HepG2 (cell line): ENCODE measurements at regions not wholly inside any gene's neighbourhood (a gene's known extent, or its start where the extent isn't known, plus 50 kb on each side); places are given as distances from the start of the nearest gene placed in this dataset.

Experiments
- AHR ChIP-seq: IDR thresholded peaks from 2 replicates; pipeline ENCODE4 v1.6.1; 2018; ENCODE audit warnings: missing genetic modification reagents, missing compliant biosample characterization
- EEA1 ChIP-seq: sonication (generic); formaldehyde crosslinking; IDR thresholded peaks from 2 replicates; pipeline ENCODE4 v1.5.1; 2020; ENCODE audit warnings: mild to moderate bottlenecking, missing genetic modification reagents, borderline replicate concordance
- FOXM1 ChIP-seq: sonication (generic); formaldehyde crosslinking; IDR thresholded peaks from 2 replicates; pipeline ENCODE4 v1.5.0; 2020; ENCODE audit warnings: missing genetic modification reagents
- HOXA9 ChIP-seq: sonication (generic); formaldehyde crosslinking; IDR thresholded peaks from 2 replicates; pipeline ENCODE4 v1.8.1; 2022; ENCODE audit warnings: missing genetic modification reagents, mild to moderate bottlenecking, moderate library complexity, borderline replicate concordance
- LCORL ChIP-seq, 2 experiments: fragments of 450-650 bp in 1 of 2; sonication (generic) in 1 of 2; formaldehyde crosslinking in 1 of 2; IDR thresholded peaks; 2 replicates each; pipeline versions ENCODE4 v1.5.0 to v1.6.1; 2017 to 2020; ENCODE audit warnings: antibody characterized with exemption in 1 of 2, missing genetic modification reagents in 1 of 2
- NFIC ChIP-seq: IDR thresholded peaks from 2 replicates; pipeline ENCODE4 v1.6.1; 2012; ENCODE audit warnings: mild to moderate bottlenecking, low read length, inconsistent platforms
- RARA ChIP-seq: IDR thresholded peaks from 2 replicates; pipeline ENCODE4 v1.6.1; 2016; ENCODE audit warnings: missing genetic modification reagents, missing compliant biosample characterization
- RBM39 ChIP-seq: fragments of 200-400 bp; formaldehyde crosslinking; IDR thresholded peaks from one replicate; pipeline ENCODE4 v1.6.1; 2018; ENCODE audit warnings: antibody characterized with exemption, mild to moderate bottlenecking, low read depth, low read length; ENCODE audit not compliant: poor library complexity, severe bottlenecking
- SMARCC2 ChIP-seq: fragments of 450-650 bp; IDR thresholded peaks from 2 replicates; pipeline ENCODE4 v1.6.1; 2017; ENCODE audit warnings: antibody characterized with exemption, mild to moderate bottlenecking
- TEF ChIP-seq: sonication (generic); formaldehyde crosslinking; IDR thresholded peaks from 2 replicates; pipeline ENCODE4 v1.5.0; 2020; ENCODE audit warnings: missing genetic modification reagents
- TFAP4 ChIP-seq: sonication (generic); IDR thresholded peaks from 2 replicates; pipeline ENCODE4 v1.6.1; 2016; ENCODE audit warnings: low read depth, borderline replicate concordance
- ZBTB37 ChIP-seq: sonication (generic); formaldehyde crosslinking; IDR thresholded peaks from 2 replicates; pipeline ENCODE4 v1.4.0; 2020; ENCODE audit warnings: mild to moderate bottlenecking, missing genetic modification reagents
- ZNF18 ChIP-seq: sonication (generic); formaldehyde crosslinking; IDR thresholded peaks from 2 replicates; pipeline ENCODE4 v1.8.0; 2022; ENCODE audit warnings: mild to moderate bottlenecking, missing genetic modification reagents; ENCODE audit not compliant: insufficient replicate concordance
- ZNF232 ChIP-seq: sonication (generic); formaldehyde crosslinking; IDR thresholded peaks from 2 replicates; pipeline ENCODE4 v1.4.0; 2020; ENCODE audit warnings: missing genetic modification reagents, borderline replicate concordance
- ZNF274 ChIP-seq: sonication (generic); formaldehyde crosslinking; IDR thresholded peaks from 2 replicates; pipeline ENCODE4 v1.5.1; 2020; ENCODE audit warnings: mild to moderate bottlenecking, missing genetic modification reagents
- ZNF282 ChIP-seq: fragments of 450-650 bp; IDR thresholded peaks from 2 replicates; pipeline ENCODE4 v1.6.1; 2018; ENCODE audit not compliant: partially characterized antibody
- ZNF44 ChIP-seq: sonication (generic); formaldehyde crosslinking; IDR thresholded peaks from 2 replicates; pipeline ENCODE4 v1.5.1; 2020; ENCODE audit warnings: mild to moderate bottlenecking, missing genetic modification reagents
- ZNF530 ChIP-seq: sonication (generic); formaldehyde crosslinking; IDR thresholded peaks from 2 replicates; pipeline ENCODE4 v1.5.0; 2020; ENCODE audit warnings: low read depth, mild to moderate bottlenecking, missing genetic modification reagents
- ZNF816 ChIP-seq: sonication (generic); formaldehyde crosslinking; IDR thresholded peaks from 2 replicates; pipeline ENCODE4 v1.8.0; 2022; ENCODE audit warnings: missing genetic modification reagents, mild to moderate bottlenecking, borderline replicate concordance
- ZSCAN31 ChIP-seq: sonication (generic); formaldehyde crosslinking; IDR thresholded peaks from 2 replicates; pipeline ENCODE4 v1.5.0; 2020; ENCODE audit warnings: low read depth, mild to moderate bottlenecking, missing genetic modification reagents
- TF ChIP-seq, protein P1 (sequence below): sonication (generic); formaldehyde crosslinking; IDR thresholded peaks from 2 replicates; pipeline ENCODE4 v1.4.0; 2020; ENCODE audit warnings: mild to moderate bottlenecking, missing genetic modification reagents, borderline replicate concordance

- no peak for TF ChIP-seq EEA1 (CRISPR knock-in tag)
- TF ChIP-seq RARA (CRISPR knock-in tag), result peak; percentile 85
- no peak for TF ChIP-seq TEF (CRISPR knock-in tag)
- no peak for TF ChIP-seq ZNF18
- TF ChIP-seq ZBTB37 (CRISPR knock-in tag), result no peak
- no peak for TF ChIP-seq LCORL (IDR thresholded peaks at IDR 0.05)
- TF ChIP-seq LCORL (CRISPR knock-in tag; IDR thresholded peaks at IDR 0.05), result peak; percentile 63; the same call in 1 of the 2 replicates
- TF ChIP-seq ZNF232 (CRISPR knock-in tag), result no peak
- no peak for TF ChIP-seq HOXA9 (CRISPR knock-in tag)
- TF ChIP-seq ZNF816, result no peak; the same call in 1 of the 2 replicates
- no peak for TF ChIP-seq SMARCC2
- TF ChIP-seq, protein P1, sequence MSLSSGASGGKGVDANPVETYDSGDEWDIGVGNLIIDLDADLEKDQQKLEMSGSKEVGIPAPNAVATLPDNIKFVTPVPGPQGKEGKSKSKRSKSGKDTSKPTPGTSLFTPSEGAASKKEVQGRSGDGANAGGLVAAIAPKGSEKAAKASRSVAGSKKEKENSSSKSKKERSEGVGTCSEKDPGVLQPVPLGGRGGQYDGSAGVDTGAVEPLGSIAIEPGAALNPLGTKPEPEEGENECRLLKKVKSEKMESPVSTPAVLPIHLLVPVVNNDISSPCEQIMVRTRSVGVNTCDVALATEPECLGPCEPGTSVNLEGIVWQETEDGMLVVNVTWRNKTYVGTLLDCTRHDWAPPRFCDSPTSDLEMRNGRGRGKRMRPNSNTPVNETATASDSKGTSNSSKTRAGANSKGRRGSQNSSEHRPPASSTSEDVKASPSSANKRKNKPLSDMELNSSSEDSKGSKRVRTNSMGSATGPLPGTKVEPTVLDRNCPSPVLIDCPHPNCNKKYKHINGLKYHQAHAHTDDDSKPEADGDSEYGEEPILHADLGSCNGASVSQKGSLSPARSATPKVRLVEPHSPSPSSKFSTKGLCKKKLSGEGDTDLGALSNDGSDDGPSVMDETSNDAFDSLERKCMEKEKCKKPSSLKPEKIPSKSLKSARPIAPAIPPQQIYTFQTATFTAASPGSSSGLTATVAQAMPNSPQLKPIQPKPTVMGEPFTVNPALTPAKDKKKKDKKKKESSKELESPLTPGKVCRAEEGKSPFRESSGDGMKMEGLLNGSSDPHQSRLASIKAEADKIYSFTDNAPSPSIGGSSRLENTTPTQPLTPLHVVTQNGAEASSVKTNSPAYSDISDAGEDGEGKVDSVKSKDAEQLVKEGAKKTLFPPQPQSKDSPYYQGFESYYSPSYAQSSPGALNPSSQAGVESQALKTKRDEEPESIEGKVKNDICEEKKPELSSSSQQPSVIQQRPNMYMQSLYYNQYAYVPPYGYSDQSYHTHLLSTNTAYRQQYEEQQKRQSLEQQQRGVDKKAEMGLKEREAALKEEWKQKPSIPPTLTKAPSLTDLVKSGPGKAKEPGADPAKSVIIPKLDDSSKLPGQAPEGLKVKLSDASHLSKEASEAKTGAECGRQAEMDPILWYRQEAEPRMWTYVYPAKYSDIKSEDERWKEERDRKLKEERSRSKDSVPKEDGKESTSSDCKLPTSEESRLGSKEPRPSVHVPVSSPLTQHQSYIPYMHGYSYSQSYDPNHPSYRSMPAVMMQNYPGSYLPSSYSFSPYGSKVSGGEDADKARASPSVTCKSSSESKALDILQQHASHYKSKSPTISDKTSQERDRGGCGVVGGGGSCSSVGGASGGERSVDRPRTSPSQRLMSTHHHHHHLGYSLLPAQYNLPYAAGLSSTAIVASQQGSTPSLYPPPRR, result no peak
- no peak for TF ChIP-seq FOXM1
- peak; percentile 16; the same call in 1 of the 2 replicates for TF ChIP-seq TFAP4
- no peak for TF ChIP-seq ZNF274 (CRISPR knock-in tag)
- TF ChIP-seq ZNF530, result no peak
- no peak for TF ChIP-seq AHR (CRISPR knock-in tag)
- TF ChIP-seq ZNF44 (CRISPR knock-in tag), result no peak
- TF ChIP-seq ZSCAN31, result no peak
- TF ChIP-seq NFIC, result no peak
- TF ChIP-seq RBM39, result no peak
- no peak for TF ChIP-seq ZNF282
Observed at GRCh38 chr5:57102189-57102904, 71.5 kb upstream of the GPBP1 start (continued).
